H1 (cell line): ENCODE measurements at regions not wholly inside any gene's neighbourhood (a gene's known extent, or its start where the extent isn't known, plus 50 kb on each side); places are given as distances from the start of the nearest gene placed in this dataset.

Experiments
- CTCF ChIA-PET: fragments of 300-600 bp; sonication (Branson Sonifier 250); formaldehyde crosslinking; loops from one replicate; lab custom pipeline; 2021; ENCODE audit not compliant: partially characterized antibody; lab: Charles Lee
- POLR2A ChIA-PET: fragments of 300-600 bp; sonication (Branson Sonifier 250); formaldehyde crosslinking; loops from one replicate; lab custom pipeline; 2021; ENCODE audit warnings: inconsistent platforms; ENCODE audit not compliant: partially characterized antibody; lab: Charles Lee
- DNase-seq, 2 experiments: peaks; one replicate each; pipeline versions ENCODE4 v3.0.0 to v3.0.0-alpha.2; 2010 to 2022; ENCODE audit warnings: low spot score in 2 of 2, low read depth in 1 of 2, mixed read lengths in 1 of 2
- FAIRE-seq: peaks from 2 replicates; lab custom pipeline; 2011; peaks lifted over from hg19 to GRCh38; lab: Jason Lieb, UNC
- H2AFZ ChIP-seq: 2 replicates; pipeline ENCODE4 v1.8.1; 2012; ENCODE audit warnings: low read length, inconsistent platforms
- H2AK5ac ChIP-seq: 2 replicates; pipeline ENCODE4 v1.6.1; 2013; ENCODE audit warnings: low read depth, low read length
- H2BK120ac ChIP-seq: replicated peaks from 2 replicates; pipeline ENCODE3; 2013; ENCODE audit warnings: low read depth, low read length, inconsistent platforms
- H2BK12ac ChIP-seq: 2 replicates; pipeline ENCODE4 v1.6.1; 2013; ENCODE audit warnings: low read depth, low read length
- H2BK15ac ChIP-seq: 2 replicates; pipeline ENCODE4 v1.6.1; 2013; ENCODE audit warnings: low read length
- H2BK20ac ChIP-seq: 2 replicates; pipeline ENCODE4 v1.6.1; 2013; ENCODE audit warnings: low read length
- H2BK5ac ChIP-seq: 2 replicates; pipeline ENCODE4 v1.6.1; 2013; ENCODE audit warnings: low read depth, low read length
- H3K14ac ChIP-seq: 2 replicates; pipeline ENCODE4 v1.6.1; 2013; ENCODE audit warnings: inconsistent platforms; ENCODE audit not compliant: insufficient read length
- H3K18ac ChIP-seq: 2 replicates; pipeline ENCODE4 v1.6.1; 2013; ENCODE audit warnings: low read length; ENCODE audit errors: extremely low read depth
- H3K23ac ChIP-seq: 2 replicates; pipeline ENCODE4 v1.6.1; 2013; ENCODE audit warnings: inconsistent platforms; ENCODE audit not compliant: insufficient read length
- H3K23me2 ChIP-seq: 2 replicates; pipeline ENCODE4 v1.6.1; 2013; ENCODE audit warnings: low read depth, low read length
- H3K27ac ChIP-seq: 2 replicates; pipeline ENCODE4 v1.6.1; 2011; ENCODE audit warnings: low read depth, low read length, inconsistent platforms
- H3K27me3 ChIP-seq, 4 experiments: replicated peaks in 1 of 4; 1 replicate in 1 of 4; 2 replicates in 3 of 4; pipeline versions ENCODE4 v1.6.1 to v1.8.1; 2011 to 2013; ENCODE audit warnings: low read length in 3 of 4, mild to moderate bottlenecking in 3 of 4, inconsistent platforms in 2 of 4, mixed read lengths in 2 of 4, moderate library complexity in 1 of 4; ENCODE audit not compliant: control insufficient read depth in 3 of 4, insufficient read depth in 3 of 4; ENCODE audit errors: extremely low read depth in 1 of 4
- H3K36me3 ChIP-seq, 4 experiments: 2 replicates each; pipeline versions ENCODE4 v1.6.1 to v1.8.1; 2011 to 2013; ENCODE audit warnings: mild to moderate bottlenecking in 4 of 4, low read length in 3 of 4, moderate library complexity in 2 of 4, control low read depth in 1 of 4, inconsistent platforms in 1 of 4; ENCODE audit not compliant: insufficient read depth in 4 of 4, control insufficient read depth in 2 of 4
- H3K4ac ChIP-seq: replicated peaks from 2 replicates; pipeline ENCODE3; 2013; ENCODE audit warnings: low read length, low read depth, mixed read lengths, inconsistent platforms; ENCODE audit not compliant: insufficient read length
- H3K4me1 ChIP-seq, 4 experiments: replicated peaks in 1 of 4; 1 replicate in 1 of 4; 2 replicates in 3 of 4; pipeline versions ENCODE4 v1.6.1 to v1.8.1; 2011 to 2013; ENCODE audit warnings: low read length in 3 of 4, inconsistent platforms in 2 of 4, mixed read lengths in 1 of 4; ENCODE audit not compliant: insufficient read depth in 4 of 4, control insufficient read depth in 3 of 4
- H3K4me2 ChIP-seq, 2 experiments: 2 replicates each; pipeline versions ENCODE4 v1.6.1 to v1.8.1; 2011 to 2013; ENCODE audit warnings: low read depth in 2 of 2, low read length in 2 of 2, control low read depth in 1 of 2, inconsistent platforms in 1 of 2, mild to moderate bottlenecking in 1 of 2; ENCODE audit not compliant: insufficient read depth in 1 of 2
- H3K4me3 ChIP-seq, 4 experiments: fragments of 200-600, 300-600 bp in 1 of 4; sonication (generic), shearing (Covaris generic), sonication (Bioruptor Twin) in 1 of 4; 2 replicates each; pipeline versions ENCODE4 v1.5.1 to v1.8.1; 2011 to 2016; ENCODE audit warnings: low read length in 4 of 4, low read depth in 3 of 4, control low read depth in 2 of 4, inconsistent platforms in 2 of 4, mild to moderate bottlenecking in 2 of 4, mixed read lengths in 1 of 4, moderate library complexity in 1 of 4; ENCODE audit not compliant: insufficient read depth in 2 of 4; ENCODE audit errors: extremely low read depth in 1 of 4
- H3K56ac ChIP-seq: replicated peaks from 2 replicates; pipeline ENCODE3; 2013; ENCODE audit warnings: low read depth, mild to moderate bottlenecking, mixed read lengths, low read length, inconsistent platforms; ENCODE audit not compliant: insufficient read length
- H3K79me1 ChIP-seq: 2 replicates; pipeline ENCODE4 v1.6.1; 2013; ENCODE audit warnings: low read depth, low read length, control low read depth
- H3K79me2 ChIP-seq, 2 experiments: 2 replicates each; pipeline versions ENCODE4 v1.6.1 to v1.8.1; 2012 to 2013; ENCODE audit warnings: low read length in 2 of 2, mild to moderate bottlenecking in 2 of 2, inconsistent platforms in 1 of 2; ENCODE audit not compliant: insufficient read depth in 2 of 2, control insufficient read depth in 1 of 2
- H3K9ac ChIP-seq, 4 experiments: replicated peaks in 1 of 4; 1 replicate in 1 of 4; 2 replicates in 3 of 4; pipeline versions ENCODE4 v1.6.1 to v1.8.1; 2011 to 2013; ENCODE audit warnings: low read depth in 3 of 4, low read length in 3 of 4, control low read depth in 2 of 4, mild to moderate bottlenecking in 2 of 4, moderate library complexity in 2 of 4, inconsistent platforms in 1 of 4; ENCODE audit errors: extremely low read depth in 1 of 4
- H3K9me3 ChIP-seq, 2 experiments: 2 replicates each; pipeline versions ENCODE4 v1.6.1 to v1.8.1; 2012 to 2013; ENCODE audit warnings: mild to moderate bottlenecking in 2 of 2, moderate library complexity in 2 of 2, control low read depth in 1 of 2, inconsistent platforms in 1 of 2, low read depth in 1 of 2, low read length in 1 of 2, mixed read lengths in 1 of 2; ENCODE audit not compliant: insufficient read depth in 2 of 2
- H4K20me1 ChIP-seq, 2 experiments: replicated peaks in 1 of 2; 2 replicates each; pipeline versions ENCODE3 to v1.8.1; 2011 to 2013; ENCODE audit warnings: inconsistent platforms in 2 of 2, low read length in 2 of 2, mild to moderate bottlenecking in 1 of 2; ENCODE audit not compliant: insufficient read depth in 2 of 2, control insufficient read depth in 1 of 2
- H4K5ac ChIP-seq: 2 replicates; pipeline ENCODE4 v1.6.1; 2013; ENCODE audit warnings: low read length, low read depth, mixed read lengths, inconsistent platforms; ENCODE audit not compliant: insufficient read length
- H4K8ac ChIP-seq: 2 replicates; pipeline ENCODE4 v1.8.0; 2013; ENCODE audit warnings: mild to moderate bottlenecking, moderate library complexity, low read length, inconsistent platforms; ENCODE audit not compliant: insufficient read depth; ENCODE audit errors: extremely low read depth
- H4K91ac ChIP-seq: replicated peaks from 2 replicates; pipeline ENCODE3; 2013; ENCODE audit warnings: low read length, mixed read lengths, inconsistent platforms; ENCODE audit not compliant: insufficient read length
- ASH2L ChIP-seq: fragments of 200-600, 300-600 bp; sonication (generic); IDR thresholded peaks from one replicate; pipeline ENCODE4 v1.7.1; 2017; ENCODE audit warnings: low read length
- CTBP2 ChIP-seq: IDR thresholded peaks from 2 replicates; pipeline ENCODE4 v1.7.0; 2011; ENCODE audit warnings: borderline replicate concordance, mild to moderate bottlenecking, moderate library complexity, mixed read lengths, low read length; ENCODE audit not compliant: insufficient read depth, insufficient read length
- GABPA ChIP-seq: IDR thresholded peaks from 2 replicates; pipeline ENCODE4 v1.6.1; 2011; ENCODE audit warnings: mild to moderate bottlenecking, low read length, moderate library complexity, borderline replicate concordance; ENCODE audit not compliant: insufficient read depth
- KDM1A ChIP-seq: fragments of 200-600, 300-600 bp; sonication (generic); IDR thresholded peaks from 2 replicates; pipeline ENCODE4 v1.7.1; 2016; ENCODE audit warnings: mild to moderate bottlenecking, low read length, borderline replicate concordance
- POLR2A ChIP-seq, 2 experiments: IDR thresholded peaks; 1 replicate in 1 of 2; 2 replicates in 1 of 2; pipeline ENCODE4 v1.6.1; 2011; ENCODE audit warnings: low read depth in 2 of 2, low read length in 2 of 2, mild to moderate bottlenecking in 2 of 2; ENCODE audit errors: control extremely low read depth in 1 of 2
- RXRA ChIP-seq: IDR thresholded peaks from 2 replicates; pipeline ENCODE4 v1.6.1; 2011; ENCODE audit warnings: low read depth, mild to moderate bottlenecking, low read length, moderate library complexity; ENCODE audit not compliant: insufficient read depth
- SIN3A ChIP-seq, 2 experiments: IDR thresholded peaks in 1 of 2; conservative IDR thresholded peaks in 1 of 2; 2 replicates each; pipeline ENCODE4 v1.6.1; 2011 to 2012; ENCODE audit warnings: low read length in 2 of 2, improper control_type of control experiment in 1 of 2, low read depth in 1 of 2, mild to moderate bottlenecking in 1 of 2
- SIRT6 ChIP-seq: IDR thresholded peaks from one replicate; pipeline ENCODE4 v1.7.1; 2012; ENCODE audit warnings: low read length, inconsistent platforms
- SIX5 ChIP-seq: IDR thresholded peaks from 2 replicates; pipeline ENCODE4 v1.6.1; 2011; ENCODE audit warnings: mild to moderate bottlenecking, low read depth, low read length
- SP4 ChIP-seq: IDR thresholded peaks from 2 replicates; pipeline ENCODE4 v1.6.1; 2012; ENCODE audit warnings: low read length, inconsistent platforms
- WGBS, 2 experiments: shearing (Covaris generic) in 1 of 2; methylation state at CpG; one replicate each; pipeline versions ENCODE4 v1.1.6 to v1.1.7; 2013 to 2015; ENCODE audit warnings: low lambda C conversion rate in 2 of 2, mixed read lengths in 2 of 2, inconsistent platforms in 1 of 2, low coverage in 1 of 2, missing lambda C conversion rate in 1 of 2; ENCODE audit not compliant: insufficient replicate concordance in 2 of 2, insufficient coverage in 1 of 2, insufficient read length in 1 of 2; ENCODE audit errors: extremely low coverage in 1 of 2, missing lambda C conversion rate in 1 of 2; 5-methylcytosine and 5-hydroxymethylcytosine counted together
- TF ChIP-seq, protein P1 (sequence below): IDR thresholded peaks from 2 replicates; pipeline ENCODE4 v1.6.1; 2011; ENCODE audit warnings: low read depth, mild to moderate bottlenecking, low read length; ENCODE audit not compliant: insufficient read depth

DNA sequence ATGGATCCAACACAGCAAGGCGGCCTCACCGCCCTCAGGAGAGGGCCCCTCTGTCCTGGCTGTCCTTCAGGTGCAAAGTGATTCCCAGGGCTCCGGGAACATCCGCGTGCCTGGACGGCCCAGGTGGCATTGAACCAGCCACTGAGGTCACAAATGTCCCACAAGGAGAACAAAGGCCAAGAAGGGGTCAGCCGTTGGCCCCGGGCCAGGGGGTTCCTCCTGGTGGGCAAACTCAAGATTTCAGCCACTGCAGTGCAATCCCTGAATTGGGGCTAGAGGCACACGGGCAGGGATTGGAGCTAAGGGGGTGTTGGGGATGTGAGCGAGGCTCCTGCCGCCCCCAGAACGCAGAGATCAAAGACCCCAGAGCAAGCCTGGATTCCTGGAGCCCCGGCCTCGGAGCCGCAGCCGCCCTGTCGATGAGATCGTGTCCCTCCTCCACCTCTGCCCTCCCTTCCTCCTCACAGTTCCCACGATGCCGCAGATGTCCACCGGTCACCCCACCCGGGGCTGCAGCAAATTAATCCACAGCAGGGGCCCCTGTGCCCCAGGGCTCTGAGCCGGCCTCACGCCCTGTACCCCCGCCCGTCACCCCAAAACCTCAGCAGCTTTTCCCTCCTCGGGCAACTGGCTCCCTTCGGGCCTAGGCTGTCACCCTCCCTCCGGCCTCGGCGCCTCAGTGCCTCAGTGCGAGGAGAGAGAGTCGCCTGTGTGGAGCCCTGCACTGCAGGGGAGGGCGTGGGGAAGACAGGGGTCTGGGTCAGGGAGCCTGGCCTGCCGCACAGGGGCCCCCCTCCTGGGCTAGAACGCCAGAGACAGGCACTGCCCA, 56.7 kb upstream of the GALNT9 start:
- no peaks in the 10 kb centered on the region for H3K23me2 ChIP-seq
- no peak overlapping the region for H3K23ac ChIP-seq
- DNase-seq (no peak), FAIRE-seq (no peak)
- H3K4ac ChIP-seq, result peak overlapping the region; percentile 66
- no peak overlapping the region for H4K5ac ChIP-seq
- no peaks in the 10 kb centered on the region for H3K79me1 ChIP-seq
- H3K4me3 ChIP-seq, result no peak overlapping the region
- no peak overlapping the region for H2BK5ac ChIP-seq
- H3K36me3 ChIP-seq, result no peaks in the 10 kb centered on the region
- H2AK5ac ChIP-seq, result no peak overlapping the region
- POLR2A ChIA-PET, result interaction anchor here (0.7 to 2.0 kb wide), 8 partner anchors 10 to 199 kb away, joined by 3 to 9 read pairs (median 4); partner anchors contain the start of gene GALNT9
- no peak overlapping the region for H3K27ac ChIP-seq
- CTCF ChIA-PET, result interaction anchor here (1.1 to 5.0 kb wide), 4 partner anchors 12 to 233 kb away, joined by 3 to 25 read pairs (median 4); no protein-coding TSS in a partner anchor
- no peaks in the 10 kb centered on the region for H3K9me3 ChIP-seq
- no peak overlapping the region for H4K91ac ChIP-seq
- H3K4me1 ChIP-seq, result peaks cover 0 to 26% (median 15%) of the 10 kb centered on the region in 4 experiments; a peak in 6 of 7 replicates
- no peak overlapping the region for H2BK20ac ChIP-seq
- no peak overlapping the region for H3K56ac ChIP-seq
- H3K4me2 ChIP-seq, result peak overlapping the region in 1 of 2 experiments; percentile 4; a peak in 1 of 4 replicates
- H3K9ac ChIP-seq, result no peak overlapping the region
- no peak overlapping the region for H2BK120ac ChIP-seq
- H2BK12ac ChIP-seq, result no peak overlapping the region
- H4K20me1 ChIP-seq, result peaks cover 0 to 1% of the 10 kb centered on the region in 2 experiments
- peak overlapping the region; percentile 11 for H4K8ac ChIP-seq
- H3K27me3 ChIP-seq, result peaks cover 12 to 73% (median 61%) of the 10 kb centered on the region in 4 experiments
- no peak overlapping the region; the same call in 1 of the 2 replicates for H3K18ac ChIP-seq
- H3K14ac ChIP-seq, result no peak overlapping the region
- no peaks in the 10 kb centered on the region for H3K79me2 ChIP-seq
- no peak overlapping the region for H2BK15ac ChIP-seq
- WGBS, 2 experiments, result 73% methylated on average over 29 of the region's 36 CpGs; no CpG with 5 or more reads in 1 of the 2 experiments
- no peak overlapping the region for H2AFZ ChIP-seq
- TF ChIP-seq SIX5 (no peak), POLR2A (IDR thresholded peaks at IDR 0.05; ENCODE audit: control extremely low read depth in 1 of 2, low read depth in 2 of 2, low read length in 2 of 2) (no peak), SIRT6 (no peak), RXRA (peak; percentile 40; the same call in 1 of the 2 replicates), ASH2L (no peak), GABPA (no peak), SP4 (no peak), SIN3A (conservative IDR thresholded peaks at IDR 0.05 in 1 of 2, IDR thresholded peaks at IDR 0.05 in 1 of 2; ENCODE audit: low read depth in 1 of 2, low read length in 2 of 2) (no peak), KDM1A (no peak), CTBP2 (no peak)
- TF ChIP-seq, protein P1, sequence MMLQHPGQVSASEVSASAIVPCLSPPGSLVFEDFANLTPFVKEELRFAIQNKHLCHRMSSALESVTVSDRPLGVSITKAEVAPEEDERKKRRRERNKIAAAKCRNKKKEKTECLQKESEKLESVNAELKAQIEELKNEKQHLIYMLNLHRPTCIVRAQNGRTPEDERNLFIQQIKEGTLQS, result no peak
